ENCODE measurements at regions not wholly inside any gene's neighbourhood (a gene's known extent, or its start where the extent isn't known, plus 50 kb on each side); places are given as distances from the start of the nearest gene placed in this dataset.

DNA sequence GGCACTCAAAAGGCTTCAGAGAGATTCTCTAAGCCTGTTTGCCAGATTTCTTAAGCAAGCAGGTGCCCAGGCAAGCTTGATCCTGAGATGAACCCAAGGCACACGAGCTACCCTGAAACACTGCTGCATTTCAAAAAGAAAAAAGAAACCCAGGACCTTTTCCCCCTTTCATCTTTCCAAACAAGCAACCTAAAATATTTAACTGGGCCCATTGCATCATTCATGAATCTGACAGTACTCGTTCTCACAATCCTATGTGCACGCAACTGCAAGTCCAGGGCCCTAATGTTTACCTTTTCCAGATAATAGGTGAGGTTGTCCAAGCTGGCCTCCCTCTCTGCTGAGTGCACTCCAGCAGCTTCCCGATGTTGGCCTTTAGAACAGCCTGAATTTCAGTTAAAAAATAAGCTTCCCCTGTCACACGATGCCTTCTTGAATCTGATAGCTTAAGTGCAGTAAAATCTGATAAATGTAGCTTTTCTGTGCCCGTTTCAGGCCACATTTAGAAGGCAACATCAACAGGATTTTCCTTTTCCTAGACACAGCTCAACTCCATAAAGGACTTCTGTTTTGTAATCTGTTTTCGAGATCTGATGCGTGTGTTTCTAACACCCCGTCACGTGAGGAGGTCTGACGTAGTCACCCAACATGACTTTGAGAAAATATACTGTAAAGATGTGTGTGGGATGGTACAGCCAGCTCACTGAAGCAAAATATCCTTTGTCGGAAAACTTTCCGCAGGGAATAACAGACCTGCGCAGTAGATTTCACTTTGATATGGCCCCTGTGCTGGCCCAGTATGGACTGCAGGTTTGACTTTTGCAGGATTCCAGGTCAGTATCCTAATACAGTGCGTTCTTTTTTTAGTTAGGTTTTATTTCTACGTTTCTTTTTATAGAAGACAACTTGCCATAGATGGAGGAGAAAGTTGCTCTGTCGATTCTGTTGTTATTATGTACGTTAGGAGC lies 55.1 kb upstream of the RASA2 start:
- Histone ChIP-seq H3K9me1 (replicated peaks; ENCODE audit: control insufficient read depth, extremely low read depth, insufficient read depth, low read length) (no peaks in the 10 kb centered on the region), H3K27ac (ENCODE audit: insufficient read depth, low read depth, low read length) (no peak overlapping the region), H2AFZ (ENCODE audit: low read depth, low read length) (no peak overlapping the region), H3K4me1 (ENCODE audit: control insufficient read depth, extremely low read depth, insufficient read depth, low read length) (peaks cover 3% of the 10 kb centered on the region), H3K4me3 (replicated peaks in 1 of 3; ENCODE audit: insufficient read depth in 1 of 3, low read depth in 1 of 3, low read length in 3 of 3) (no peak overlapping the region), H3K9ac (replicated peaks; ENCODE audit: extremely low read depth, insufficient read depth, low read length) (no peak overlapping the region), H3K27me3 (ENCODE audit: control insufficient read depth in 2 of 2, insufficient read depth in 2 of 2, low read length in 2 of 2) (no peaks in the 10 kb centered on the region), H3K36me3 (ENCODE audit: control insufficient read depth in 2 of 2, extremely low read depth in 1 of 2, insufficient read depth in 2 of 2, low read length in 2 of 2) (peaks cover 10 to 15% of the 10 kb centered on the region in 2 experiments), H3K4me2 (ENCODE audit: insufficient read depth, low read length) (no peak overlapping the region), H3K9me3 (replicated peaks; ENCODE audit: control insufficient read depth, insufficient read depth, low read length) (no peaks in the 10 kb centered on the region), H4K20me1 (replicated peaks; ENCODE audit: control insufficient read depth, extremely low read depth, insufficient read depth, low read length) (no peaks in the 10 kb centered on the region), H3K79me2 (ENCODE audit: control insufficient read depth, insufficient read depth, low read length) (peaks cover 55% of the 10 kb centered on the region)
- no TSS peak for BruUV-seq (replicated peaks)
- POLR2A ChIA-PET = no interaction called here
- TF ChIP-seq GATA2 (IDR thresholded peaks at IDR 0.05; ENCODE audit: insufficient read depth, insufficient read length, low read depth, low read length) (no peak), MYC (IDR thresholded peaks at IDR 0.05; ENCODE audit: low read depth, low read length) (no peak)
- no peak for FAIRE-seq
- dilution Hi-C loops (cut with MboI; ENCODE audit: extremely low pct_ligation_motif_present, low sequenced_read_pairs) = no loop called here
- intact Hi-C loops (cut with micrococcal nuclease) = no loop called here
- CTCF ChIA-PET = interaction anchor here (1.0 to 2.8 kb wide), 10 partner anchors 9 to 120 kb away, joined by 3 to 11 read pairs (median 3); no protein-coding TSS in a partner anchor
- no peak for DNase-seq (ENCODE audit: low read depth, low spot score)

DNA sequence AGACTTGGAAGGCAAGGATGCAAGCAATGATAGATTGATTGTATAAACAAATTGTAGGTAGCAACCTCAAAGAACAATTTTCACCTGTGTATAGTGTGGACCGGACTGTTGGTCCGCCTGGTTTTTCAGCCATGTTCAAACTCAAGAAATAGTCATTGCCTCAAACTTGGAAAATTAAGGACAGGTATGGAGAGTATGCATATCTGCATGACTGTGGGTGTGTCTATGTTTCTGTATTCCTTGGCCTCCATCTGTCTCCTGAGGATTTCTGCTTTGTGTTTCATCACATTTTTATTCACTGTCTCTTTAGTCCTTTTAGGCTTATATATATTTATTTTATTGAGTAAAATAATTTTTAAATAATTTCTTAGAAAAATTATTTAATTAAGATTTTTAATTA lies 53.9 kb upstream of the RASA2 start:
- dilution Hi-C loops (cut with MboI; ENCODE audit: extremely low pct_ligation_motif_present, low sequenced_read_pairs) (no loop called here), intact Hi-C loops (cut with micrococcal nuclease) (no loop called here)
- no peak for DNase-seq (ENCODE audit: low read depth, low spot score)
- TF ChIP-seq, protein P1, sequence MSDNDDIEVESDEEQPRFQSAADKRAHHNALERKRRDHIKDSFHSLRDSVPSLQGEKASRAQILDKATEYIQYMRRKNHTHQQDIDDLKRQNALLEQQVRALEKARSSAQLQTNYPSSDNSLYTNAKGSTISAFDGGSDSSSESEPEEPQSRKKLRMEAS (IDR thresholded peaks at IDR 0.05; ENCODE audit: insufficient read depth, insufficient read length) = no peak
- TF ChIP-seq MYC (IDR thresholded peaks at IDR 0.05; ENCODE audit: low read depth, low read length) = no peak
- TF ChIP-seq, protein P2, sequence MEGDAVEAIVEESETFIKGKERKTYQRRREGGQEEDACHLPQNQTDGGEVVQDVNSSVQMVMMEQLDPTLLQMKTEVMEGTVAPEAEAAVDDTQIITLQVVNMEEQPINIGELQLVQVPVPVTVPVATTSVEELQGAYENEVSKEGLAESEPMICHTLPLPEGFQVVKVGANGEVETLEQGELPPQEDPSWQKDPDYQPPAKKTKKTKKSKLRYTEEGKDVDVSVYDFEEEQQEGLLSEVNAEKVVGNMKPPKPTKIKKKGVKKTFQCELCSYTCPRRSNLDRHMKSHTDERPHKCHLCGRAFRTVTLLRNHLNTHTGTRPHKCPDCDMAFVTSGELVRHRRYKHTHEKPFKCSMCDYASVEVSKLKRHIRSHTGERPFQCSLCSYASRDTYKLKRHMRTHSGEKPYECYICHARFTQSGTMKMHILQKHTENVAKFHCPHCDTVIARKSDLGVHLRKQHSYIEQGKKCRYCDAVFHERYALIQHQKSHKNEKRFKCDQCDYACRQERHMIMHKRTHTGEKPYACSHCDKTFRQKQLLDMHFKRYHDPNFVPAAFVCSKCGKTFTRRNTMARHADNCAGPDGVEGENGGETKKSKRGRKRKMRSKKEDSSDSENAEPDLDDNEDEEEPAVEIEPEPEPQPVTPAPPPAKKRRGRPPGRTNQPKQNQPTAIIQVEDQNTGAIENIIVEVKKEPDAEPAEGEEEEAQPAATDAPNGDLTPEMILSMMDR (IDR thresholded peaks at IDR 0.05; ENCODE audit: extremely low read depth in 1 of 2, insufficient read depth in 1 of 2, low read depth in 1 of 2, low read length in 2 of 2) = no peak
- no peaks in the 10 kb centered on the region for H4K20me1 ChIP-seq (replicated peaks; ENCODE audit: control insufficient read depth, extremely low read depth, insufficient read depth, low read length)
- no peaks in the 10 kb centered on the region for H3K4me1 ChIP-seq (ENCODE audit: control insufficient read depth, extremely low read depth, insufficient read depth, low read length)
- no TSS peak for BruUV-seq (replicated peaks)
- H3K79me2 ChIP-seq (ENCODE audit: control insufficient read depth, insufficient read depth, low read length) = peaks cover 47% of the 10 kb centered on the region
- FAIRE-seq = no peak
- H3K27me3 ChIP-seq (ENCODE audit: control insufficient read depth in 2 of 2, insufficient read depth in 2 of 2, low read length in 2 of 2) = no peaks in the 10 kb centered on the region
- ChIA-PET CTCF (interaction anchor here (0.6 to 2.8 kb wide), 7 partner anchors 8 to 90 kb away, joined by 3 to 11 read pairs (median 3); no protein-coding TSS in a partner anchor), POLR2A (no interaction called here)
- H3K9ac ChIP-seq (replicated peaks; ENCODE audit: extremely low read depth, insufficient read depth, low read length) = no peak overlapping the region
- H3K27ac ChIP-seq (ENCODE audit: insufficient read depth, low read depth, low read length) = no peak overlapping the region
- H3K4me3 ChIP-seq (replicated peaks in 1 of 3; ENCODE audit: insufficient read depth in 1 of 3, low read depth in 1 of 3, low read length in 3 of 3) = no peak overlapping the region
- peaks cover 10 to 15% of the 10 kb centered on the region in 2 experiments for H3K36me3 ChIP-seq (ENCODE audit: control insufficient read depth in 2 of 2, extremely low read depth in 1 of 2, insufficient read depth in 2 of 2, low read length in 2 of 2)
- H3K4me2 ChIP-seq (ENCODE audit: insufficient read depth, low read length) = no peak overlapping the region
- no peaks in the 10 kb centered on the region for H3K9me3 ChIP-seq (replicated peaks; ENCODE audit: control insufficient read depth, insufficient read depth, low read length)
- H3K9me1 ChIP-seq (replicated peaks; ENCODE audit: control insufficient read depth, extremely low read depth, insufficient read depth, low read length) = no peaks in the 10 kb centered on the region
- H2AFZ ChIP-seq (ENCODE audit: low read depth, low read length) = no peak overlapping the region

Data from endothelial cell of umbilical vein (primary cell).